HEK293 (cell line): ENCODE measurements at regions not wholly inside any gene's neighbourhood (a gene's known extent, or its start where the extent isn't known, plus 50 kb on each side); places are given as distances from the start of the nearest gene placed in this dataset.
A peak's percentile ranks its signal among the peaks of the same experiment; 100 is the strongest.

ENCODE experiments used
- CTCF ChIA-PET: fragments of 350-600 bp; formaldehyde crosslinking; extraction: SDS; loops from one replicate; lab custom pipeline; 2021; ENCODE audit warnings: antibody characterized with exemption; lab: Yijun Ruan, JAX
- POLR2A ChIA-PET: fragments of 300-600 bp; formaldehyde crosslinking; extraction: SDS; loops from one replicate; lab custom pipeline; 2020; ENCODE audit warnings: antibody characterized with exemption, inconsistent platforms; lab: Yijun Ruan, JAX
- H3K27ac ChIP-seq: fragments of 200-500 bp; sonication (Bioruptor generic); 2 replicates; pipeline ENCODE4 v1.5.1; 2014; ENCODE audit warnings: low read depth, low read length, control low read depth, inconsistent platforms; ENCODE audit errors: extremely low read depth
- H3K36me3 ChIP-seq, 2 experiments: fragments of 200-500 bp in 1 of 2; sonication (Bioruptor generic) in 1 of 2; 1 replicate in 1 of 2; 2 replicates in 1 of 2; pipeline ENCODE4 v1.5.1; 2014 to 2017; ENCODE audit warnings: inconsistent platforms in 2 of 2, low read length in 2 of 2; ENCODE audit not compliant: control insufficient read depth in 2 of 2, insufficient read depth in 1 of 2
- H3K4me1 ChIP-seq: fragments of 200-500 bp; sonication (Bioruptor generic); 2 replicates; pipeline ENCODE4 v1.5.1; 2014; ENCODE audit warnings: mild to moderate bottlenecking, low read length, inconsistent platforms; ENCODE audit not compliant: control insufficient read depth, insufficient read depth
- H3K4me3 ChIP-seq: 2 replicates; pipeline ENCODE4 v1.5.1; 2011; ENCODE audit warnings: low read depth, mild to moderate bottlenecking, control low read depth, low read length, moderate library complexity
- H3K9me3 ChIP-seq: fragments of 200-500 bp; sonication (Bioruptor generic); 2 replicates; pipeline ENCODE4 v1.5.1; 2014; ENCODE audit warnings: low read depth, low read length, inconsistent platforms; ENCODE audit not compliant: control insufficient read depth, insufficient read depth
- ATF2 ChIP-seq: fragments of 450-650 bp; formaldehyde crosslinking; IDR thresholded peaks from 2 replicates; pipeline ENCODE4 v1.5.1; 2016; ENCODE audit warnings: missing biosample characterization, missing genetic modification characterization, low read depth
- GLI2 ChIP-seq: fragments of 450-650 bp; formaldehyde crosslinking; IDR thresholded peaks from 2 replicates; pipeline ENCODE4; 2017; ENCODE audit warnings: missing biosample characterization, missing genetic modification characterization, low read depth, borderline replicate concordance
- GLIS2 ChIP-seq: fragments of 450-650 bp; formaldehyde crosslinking; IDR thresholded peaks from 2 replicates; pipeline ENCODE4 v1.5.1; 2016; ENCODE audit warnings: missing biosample characterization, missing genetic modification characterization
- PRDM6 ChIP-seq: fragments of 450-650 bp; formaldehyde crosslinking; IDR thresholded peaks from 2 replicates; pipeline ENCODE4 v1.5.1; 2017; ENCODE audit warnings: missing biosample characterization, missing genetic modification characterization
- SETDB1 ChIP-seq: IDR thresholded peaks from one replicate; pipeline ENCODE4 v1.6.1; 2017; ENCODE audit warnings: mild to moderate bottlenecking, low read length, moderate library complexity, mixed read lengths; ENCODE audit not compliant: insufficient read length
- WT1 ChIP-seq: fragments of 450-650 bp; formaldehyde crosslinking; IDR thresholded peaks from 2 replicates; pipeline ENCODE4 v1.5.1; 2016; ENCODE audit warnings: missing biosample characterization, missing genetic modification characterization
- YY2 ChIP-seq: fragments of 450-650 bp; formaldehyde crosslinking; IDR thresholded peaks from 2 replicates; pipeline ENCODE4 v1.5.1; 2016; ENCODE audit warnings: missing biosample characterization, missing genetic modification characterization
- ZFP69B ChIP-seq: fragments of 450-650 bp; formaldehyde crosslinking; IDR thresholded peaks from 2 replicates; pipeline ENCODE4 v1.5.1; 2016; ENCODE audit warnings: missing biosample characterization, missing genetic modification characterization
- ZNF19 ChIP-seq: fragments of 450-650 bp; formaldehyde crosslinking; IDR thresholded peaks from 2 replicates; pipeline ENCODE4; 2016; ENCODE audit warnings: missing biosample characterization, missing genetic modification characterization, low read depth
- ZNF202 ChIP-seq: fragments of 450-650 bp; formaldehyde crosslinking; IDR thresholded peaks from 2 replicates; pipeline ENCODE4 v1.5.1; 2016; ENCODE audit warnings: missing biosample characterization, missing genetic modification characterization, borderline replicate concordance
- ZNF221 ChIP-seq: fragments of 450-650 bp; formaldehyde crosslinking; IDR thresholded peaks from 2 replicates; pipeline ENCODE4 v1.5.1; 2017; ENCODE audit warnings: missing biosample characterization, missing genetic modification characterization, borderline replicate concordance
- ZNF324 ChIP-seq: fragments of 450-650 bp; formaldehyde crosslinking; IDR thresholded peaks from 2 replicates; pipeline ENCODE4 v1.5.1; 2016; ENCODE audit warnings: missing biosample characterization, missing genetic modification characterization
- ZNF416 ChIP-seq: fragments of 450-650 bp; formaldehyde crosslinking; IDR thresholded peaks from 2 replicates; pipeline ENCODE4 v1.5.1; 2016; ENCODE audit warnings: missing biosample characterization, missing genetic modification characterization
- ZNF692 ChIP-seq: fragments of 450-650 bp; formaldehyde crosslinking; IDR thresholded peaks from 2 replicates; pipeline ENCODE4 v1.5.1; 2016; ENCODE audit warnings: missing biosample characterization, missing genetic modification characterization
- ZNF707 ChIP-seq: fragments of 450-650 bp; formaldehyde crosslinking; IDR thresholded peaks from 2 replicates; pipeline ENCODE4 v1.5.1; 2016; ENCODE audit warnings: missing biosample characterization, missing genetic modification characterization
- ZNF785 ChIP-seq: fragments of 450-650 bp; formaldehyde crosslinking; IDR thresholded peaks from 2 replicates; pipeline ENCODE4 v1.5.1; 2016; ENCODE audit warnings: missing biosample characterization, missing genetic modification characterization
- TF ChIP-seq, protein P1 (sequence below): fragments of 450-650 bp; formaldehyde crosslinking; IDR thresholded peaks from 2 replicates; pipeline ENCODE4 v1.5.1; 2016; ENCODE audit warnings: missing biosample characterization, missing genetic modification characterization
- TF ChIP-seq, protein P2 (sequence below): fragments of 450-650 bp; formaldehyde crosslinking; IDR thresholded peaks from 2 replicates; pipeline ENCODE4 v1.5.1; 2016; ENCODE audit warnings: missing biosample characterization, missing genetic modification characterization
- TF ChIP-seq, protein P3 (sequence below): fragments of 450-650 bp; formaldehyde crosslinking; conservative IDR thresholded peaks from 2 replicates; pipeline ENCODE4 v1.5.1; 2016; ENCODE audit warnings: low read depth, missing biosample characterization, missing genetic modification characterization

- TF ChIP-seq SETDB1 (peak; percentile 46), ATF2 (tag by site-specific recombination) (0 out of 2 replicates have a peak, but pooled peaks have one; percentile 7), ZFP69B (tag by site-specific recombination) (no peak), GLIS2 (tag by site-specific recombination) (no peak)
- no peak overlapping the region for H3K4me3 ChIP-seq
- ChIA-PET CTCF (interaction anchor here (0.6 to 1.9 kb wide), 4 partner anchors 11 to 376 kb away, joined by 3 to 6 read pairs (median 5); no protein-coding TSS in a partner anchor), POLR2A (no interaction called here)
- H3K9me3 ChIP-seq, result no peaks in the 10 kb centered on the region
- no peaks in the 10 kb centered on the region for H3K36me3 ChIP-seq
- H3K27ac ChIP-seq, result no peak overlapping the region
- H3K4me1 ChIP-seq, result peaks cover 7% of the 10 kb centered on the region; the same call in 1 of the 2 replicates
Observed at GRCh38 chr2:215830304-215830703, 183.0 kb downstream of the MREG start.

GRCh38 chr2:215829261-215829660 is 184.1 kb downstream of the MREG start:
- ChIA-PET POLR2A (no interaction called here), CTCF (interaction anchor here (0.6 to 0.9 kb wide), 3 partner anchors 17 to 209 kb away, joined by 3 to 5 read pairs (median 4); no protein-coding TSS in a partner anchor)
- no peak overlapping the region for H3K4me3 ChIP-seq
- no peaks in the 10 kb centered on the region for H3K36me3 ChIP-seq
- no peak overlapping the region for H3K27ac ChIP-seq
- no peaks in the 10 kb centered on the region for H3K9me3 ChIP-seq
- H3K4me1 ChIP-seq, result peaks cover 7% of the 10 kb centered on the region; the same call in 1 of the 2 replicates
- TF ChIP-seq WT1 (tag by site-specific recombination) (no peak), ZNF416 (tag by site-specific recombination) (no peak), ZNF707 (no peak), ZNF324 (no peak), ZNF692 (tag by site-specific recombination) (no peak), ZNF221 (tag by site-specific recombination) (no peak), ZNF19 (tag by site-specific recombination) (no peak), PRDM6 (tag by site-specific recombination) (no peak), ZNF202 (tag by site-specific recombination) (no peak), YY2 (tag by site-specific recombination) (no peak), GLI2 (no peak), ZNF785 (tag by site-specific recombination) (no peak)
- TF ChIP-seq, protein P1, sequence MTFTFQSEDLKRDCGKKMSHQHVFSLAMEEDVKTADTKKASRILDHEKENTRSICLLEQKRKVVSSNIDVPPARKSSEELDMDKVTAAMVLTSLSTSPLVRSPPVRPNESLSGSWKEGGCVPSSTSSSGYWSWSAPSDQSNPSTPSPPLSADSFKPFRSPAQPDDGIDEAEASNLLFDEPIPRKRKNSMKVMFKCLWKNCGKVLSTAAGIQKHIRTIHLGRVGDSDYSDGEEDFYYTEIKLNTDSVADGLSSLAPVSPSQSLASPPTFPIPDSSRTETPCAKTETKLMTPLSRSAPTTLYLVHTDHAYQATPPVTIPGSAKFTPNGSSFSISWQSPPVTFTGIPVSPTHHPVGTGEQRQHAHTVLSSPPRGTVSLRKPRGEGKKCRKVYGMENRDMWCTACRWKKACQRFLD (tag by site-specific recombination), result no peak
- TF ChIP-seq, protein P2, sequence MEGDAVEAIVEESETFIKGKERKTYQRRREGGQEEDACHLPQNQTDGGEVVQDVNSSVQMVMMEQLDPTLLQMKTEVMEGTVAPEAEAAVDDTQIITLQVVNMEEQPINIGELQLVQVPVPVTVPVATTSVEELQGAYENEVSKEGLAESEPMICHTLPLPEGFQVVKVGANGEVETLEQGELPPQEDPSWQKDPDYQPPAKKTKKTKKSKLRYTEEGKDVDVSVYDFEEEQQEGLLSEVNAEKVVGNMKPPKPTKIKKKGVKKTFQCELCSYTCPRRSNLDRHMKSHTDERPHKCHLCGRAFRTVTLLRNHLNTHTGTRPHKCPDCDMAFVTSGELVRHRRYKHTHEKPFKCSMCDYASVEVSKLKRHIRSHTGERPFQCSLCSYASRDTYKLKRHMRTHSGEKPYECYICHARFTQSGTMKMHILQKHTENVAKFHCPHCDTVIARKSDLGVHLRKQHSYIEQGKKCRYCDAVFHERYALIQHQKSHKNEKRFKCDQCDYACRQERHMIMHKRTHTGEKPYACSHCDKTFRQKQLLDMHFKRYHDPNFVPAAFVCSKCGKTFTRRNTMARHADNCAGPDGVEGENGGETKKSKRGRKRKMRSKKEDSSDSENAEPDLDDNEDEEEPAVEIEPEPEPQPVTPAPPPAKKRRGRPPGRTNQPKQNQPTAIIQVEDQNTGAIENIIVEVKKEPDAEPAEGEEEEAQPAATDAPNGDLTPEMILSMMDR (tag by site-specific recombination), result no peak
- TF ChIP-seq, protein P3, sequence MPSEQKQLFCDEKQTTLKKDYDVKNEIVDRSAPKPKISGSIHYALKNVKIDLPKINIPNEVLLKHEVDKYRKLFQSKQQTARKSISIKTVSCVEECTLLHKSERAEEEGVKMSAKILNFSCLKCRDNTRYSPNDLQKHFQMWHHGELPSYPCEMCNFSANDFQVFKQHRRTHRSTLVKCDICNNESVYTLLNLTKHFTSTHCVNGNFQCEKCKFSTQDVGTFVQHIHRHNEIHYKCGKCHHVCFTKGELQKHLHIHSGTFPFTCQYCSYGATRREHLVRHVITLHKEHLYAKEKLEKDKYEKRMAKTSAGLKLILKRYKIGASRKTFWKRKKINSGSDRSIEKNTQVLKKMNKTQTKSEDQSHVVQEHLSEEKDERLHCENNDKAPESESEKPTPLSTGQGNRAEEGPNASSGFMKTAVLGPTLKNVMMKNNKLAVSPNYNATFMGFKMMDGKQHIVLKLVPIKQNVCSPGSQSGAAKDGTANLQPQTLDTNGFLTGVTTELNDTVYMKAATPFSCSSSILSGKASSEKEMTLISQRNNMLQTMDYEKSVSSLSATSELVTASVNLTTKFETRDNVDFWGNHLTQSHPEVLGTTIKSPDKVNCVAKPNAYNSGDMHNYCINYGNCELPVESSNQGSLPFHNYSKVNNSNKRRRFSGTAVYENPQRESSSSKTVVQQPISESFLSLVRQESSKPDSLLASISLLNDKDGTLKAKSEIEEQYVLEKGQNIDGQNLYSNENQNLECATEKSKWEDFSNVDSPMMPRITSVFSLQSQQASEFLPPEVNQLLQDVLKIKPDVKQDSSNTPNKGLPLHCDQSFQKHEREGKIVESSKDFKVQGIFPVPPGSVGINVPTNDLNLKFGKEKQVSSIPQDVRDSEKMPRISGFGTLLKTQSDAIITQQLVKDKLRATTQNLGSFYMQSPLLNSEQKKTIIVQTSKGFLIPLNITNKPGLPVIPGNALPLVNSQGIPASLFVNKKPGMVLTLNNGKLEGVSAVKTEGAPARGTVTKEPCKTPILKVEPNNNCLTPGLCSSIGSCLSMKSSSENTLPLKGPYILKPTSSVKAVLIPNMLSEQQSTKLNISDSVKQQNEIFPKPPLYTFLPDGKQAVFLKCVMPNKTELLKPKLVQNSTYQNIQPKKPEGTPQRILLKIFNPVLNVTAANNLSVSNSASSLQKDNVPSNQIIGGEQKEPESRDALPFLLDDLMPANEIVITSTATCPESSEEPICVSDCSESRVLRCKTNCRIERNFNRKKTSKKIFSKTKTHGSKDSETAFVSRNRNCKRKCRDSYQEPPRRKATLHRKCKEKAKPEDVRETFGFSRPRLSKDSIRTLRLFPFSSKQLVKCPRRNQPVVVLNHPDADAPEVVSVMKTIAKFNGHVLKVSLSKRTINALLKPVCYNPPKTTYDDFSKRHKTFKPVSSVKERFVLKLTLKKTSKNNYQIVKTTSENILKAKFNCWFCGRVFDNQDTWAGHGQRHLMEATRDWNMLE (tag by site-specific recombination), result no peak
